Endodermal cell (in vitro differentiated cells): ENCODE measurements at regions not wholly inside any gene's neighbourhood (a gene's known extent, or its start where the extent isn't known, plus 50 kb on each side); places are given as distances from the start of the nearest gene placed in this dataset.
A peak's percentile ranks its signal among the peaks of the same experiment; 100 is the strongest.
"Not testable (repeated sequence)": the region's sequence is repeated elsewhere in the genome, so short reads cannot be mapped to it uniquely, and the experiment has no call there.

Experiments used
- DNase-seq: peaks from one replicate; pipeline ENCODE4 v3.0.0-alpha.2; 2017
- H3K27ac ChIP-seq: 2 replicates; pipeline ENCODE4 v1.5.1; 2013; ENCODE audit warnings: mild to moderate bottlenecking, low read depth, low read length, moderate library complexity
- H3K27me3 ChIP-seq: 2 replicates; pipeline ENCODE4 v1.6.1; 2013; ENCODE audit warnings: mild to moderate bottlenecking, low read length, moderate library complexity; ENCODE audit not compliant: insufficient read depth, control insufficient read depth, poor library complexity, severe bottlenecking
- H3K36me3 ChIP-seq: 2 replicates; pipeline ENCODE4 v1.7.0; 2013; ENCODE audit warnings: mild to moderate bottlenecking, low read length, moderate library complexity; ENCODE audit not compliant: control insufficient read depth, insufficient read depth
- H3K4me1 ChIP-seq: one replicate; pipeline ENCODE4 v1.7.0; 2013; ENCODE audit warnings: low read length; ENCODE audit not compliant: control insufficient read depth, insufficient read depth
- H3K4me3 ChIP-seq: 2 replicates; pipeline ENCODE4 v1.5.1; 2013; ENCODE audit warnings: mild to moderate bottlenecking, low read length, moderate library complexity
- H3K9ac ChIP-seq: 2 replicates; pipeline ENCODE4 v1.6.1; 2013; ENCODE audit warnings: mild to moderate bottlenecking, low read length, moderate library complexity; ENCODE audit not compliant: poor library complexity, severe bottlenecking; ENCODE audit errors: extremely low read depth
- H3K9me3 ChIP-seq: 2 replicates; pipeline ENCODE4 v1.6.1; 2013; ENCODE audit warnings: mild to moderate bottlenecking, low read length, moderate library complexity; ENCODE audit not compliant: control insufficient read depth
- H3K27ac Mint-ChIP-seq: 2 replicates; pipeline ENCODE4 v1.8.0; 2020; ENCODE audit warnings: mixed read lengths
- H3K27me3 Mint-ChIP-seq: 2 replicates; pipeline ENCODE4 v1.8.0; 2021; ENCODE audit warnings: mild to moderate bottlenecking, mixed read lengths; ENCODE audit not compliant: insufficient read depth
- H3K36me3 Mint-ChIP-seq: 2 replicates; pipeline ENCODE4 v1.8.0; 2020; ENCODE audit warnings: low read depth, mixed read lengths
- H3K4me1 Mint-ChIP-seq: 2 replicates; pipeline ENCODE4 v1.8.0; 2020; ENCODE audit warnings: mixed read lengths
- H3K4me3 Mint-ChIP-seq: 2 replicates; pipeline ENCODE4 v1.8.0; 2020; ENCODE audit warnings: mild to moderate bottlenecking, moderate library complexity, mixed read lengths
- H3K9me3 Mint-ChIP-seq: 2 replicates; pipeline ENCODE4 v1.8.0; 2020; ENCODE audit warnings: mild to moderate bottlenecking, mixed read lengths
- CTCF ChIP-seq: fragments of 200-600 bp; sonication (generic); conservative IDR thresholded peaks from 2 replicates; pipeline ENCODE4 v1.5.0; 2021; ENCODE audit warnings: antibody characterized with exemption, mild to moderate bottlenecking
- WGBS, 2 experiments: methylation state at CpG; one replicate each; pipeline versions ENCODE4 v1.1.5 to v1.1.7; 2013; ENCODE audit warnings: missing lambda C conversion rate in 2 of 2, mixed read lengths in 1 of 2; ENCODE audit not compliant: insufficient coverage in 1 of 2, insufficient read length in 1 of 2; 5-methylcytosine and 5-hydroxymethylcytosine counted together

DNA sequence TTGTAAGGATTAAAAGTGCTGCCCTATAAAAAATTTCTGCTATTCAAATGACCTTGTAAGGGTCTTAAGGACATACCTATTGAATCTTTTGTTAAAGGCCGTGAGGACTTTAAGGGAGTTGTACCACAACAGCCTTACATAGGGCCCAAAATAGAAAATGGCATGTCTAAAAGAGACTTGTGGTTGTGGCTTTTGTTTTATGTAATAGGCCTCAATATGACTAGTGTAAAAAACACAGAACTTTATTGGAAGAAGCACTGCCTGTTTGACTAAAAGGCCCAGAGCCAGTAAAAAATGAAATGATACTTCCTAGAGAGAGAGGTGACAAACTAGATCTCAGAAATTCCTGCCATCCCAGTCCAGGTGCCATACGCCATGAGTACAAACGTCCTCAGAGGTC is 286.6 kb downstream of the SEMA3D start:
- Histone ChIP-seq H3K27me3 (no peaks in the 10 kb centered on the region), H3K36me3 (no peaks in the 10 kb centered on the region), H3K4me3 (no peak overlapping the region), H3K4me1 (no peaks in the 10 kb centered on the region), H3K27ac (no peak overlapping the region), H3K9ac (no peak overlapping the region), H3K9me3 (peaks cover 38% of the 10 kb centered on the region)
- no peak for TF ChIP-seq CTCF
- H3K9me3 Mint-ChIP-seq: peaks cover 11% of the 10 kb centered on the region
- H3K36me3 Mint-ChIP-seq: peaks cover 2% of the 10 kb centered on the region
- peaks cover 7% of the 10 kb centered on the region for H3K4me1 Mint-ChIP-seq
- H3K4me3 Mint-ChIP-seq: no peak overlapping the region
- WGBS, 2 experiments: 73 to 100% methylated on average over 1 to 3 of the region's 3 CpGs
- DNase-seq: no peak
- no peaks in the 10 kb centered on the region for H3K27me3 Mint-ChIP-seq
- no peak overlapping the region for H3K27ac Mint-ChIP-seq

- no peak for TF ChIP-seq CTCF
- peaks cover 12% of the 10 kb centered on the region for H3K9me3 Mint-ChIP-seq
- H3K4me3 Mint-ChIP-seq: no peak overlapping the region
- no peaks in the 10 kb centered on the region for H3K4me1 ChIP-seq
- no peak overlapping the region for H3K27ac Mint-ChIP-seq
- H3K36me3 Mint-ChIP-seq: no peaks in the 10 kb centered on the region
- no peak for DNase-seq
- no peak overlapping the region for H3K9ac ChIP-seq
- no peak overlapping the region for H3K27ac ChIP-seq
- H3K36me3 ChIP-seq: no peaks in the 10 kb centered on the region
- WGBS, 2 experiments: 90% methylated on average over 2 to 3 of the region's 3 CpGs
- H3K27me3 Mint-ChIP-seq: no peaks in the 10 kb centered on the region
- H3K4me1 Mint-ChIP-seq: peaks cover 7% of the 10 kb centered on the region
- peaks cover 29% of the 10 kb centered on the region for H3K9me3 ChIP-seq
- no peaks in the 10 kb centered on the region for H3K27me3 ChIP-seq
- peak overlapping the region; percentile 48 for H3K4me3 ChIP-seq
Observed at GRCh38 chr7:84895563-84895962, 291.3 kb downstream of the SEMA3D start.

- H3K27me3 ChIP-seq, H3K36me3 ChIP-seq, H3K27ac Mint-ChIP-seq, DNase-seq, H3K27ac ChIP-seq, H3K4me3 Mint-ChIP-seq, H3K9ac ChIP-seq, H3K4me1 Mint-ChIP-seq, H3K27me3 Mint-ChIP-seq, H3K4me1 ChIP-seq: not testable (repeated sequence)
- Mint-ChIP-seq H3K36me3 (peaks cover 11% of the 10 kb centered on the region), H3K9me3 (peaks cover 33% of the 10 kb centered on the region)
- Histone ChIP-seq H3K9me3 (peaks cover 37% of the 10 kb centered on the region), H3K4me3 (peak overlapping the region; percentile 56)
- WGBS, 2 experiments: 82% methylated on average over 1 of the region's 1 CpG; no CpG with 5 or more reads in 1 of the 2 experiments
Observed at GRCh38 chr7:84883570-84883969, 303.3 kb downstream of the SEMA3D start.

GRCh38 chr7:84880326-84880997 is 306.4 kb downstream of the SEMA3D start:
- not testable (repeated sequence) for H3K27ac Mint-ChIP-seq, H3K4me3 Mint-ChIP-seq, H3K4me1 ChIP-seq, H3K36me3 ChIP-seq, H3K4me3 ChIP-seq, DNase-seq, H3K27me3 Mint-ChIP-seq, H3K27me3 ChIP-seq, H3K27ac ChIP-seq, H3K4me1 Mint-ChIP-seq, H3K9ac ChIP-seq
- peaks cover 11% of the 10 kb centered on the region for H3K36me3 Mint-ChIP-seq
- H3K9me3 ChIP-seq: peaks cover 31% of the 10 kb centered on the region
- 97 to 98% methylated on average over 25 to 60 of the region's 60 CpGs for WGBS, 2 experiments
- peaks cover 27% of the 10 kb centered on the region for H3K9me3 Mint-ChIP-seq
